ENCODE measurements at regions not wholly inside any gene's neighbourhood (a gene's known extent, or its start where the extent isn't known, plus 50 kb on each side); places are given as distances from the start of the nearest gene placed in this dataset.

- TF ChIP-seq, protein P1, sequence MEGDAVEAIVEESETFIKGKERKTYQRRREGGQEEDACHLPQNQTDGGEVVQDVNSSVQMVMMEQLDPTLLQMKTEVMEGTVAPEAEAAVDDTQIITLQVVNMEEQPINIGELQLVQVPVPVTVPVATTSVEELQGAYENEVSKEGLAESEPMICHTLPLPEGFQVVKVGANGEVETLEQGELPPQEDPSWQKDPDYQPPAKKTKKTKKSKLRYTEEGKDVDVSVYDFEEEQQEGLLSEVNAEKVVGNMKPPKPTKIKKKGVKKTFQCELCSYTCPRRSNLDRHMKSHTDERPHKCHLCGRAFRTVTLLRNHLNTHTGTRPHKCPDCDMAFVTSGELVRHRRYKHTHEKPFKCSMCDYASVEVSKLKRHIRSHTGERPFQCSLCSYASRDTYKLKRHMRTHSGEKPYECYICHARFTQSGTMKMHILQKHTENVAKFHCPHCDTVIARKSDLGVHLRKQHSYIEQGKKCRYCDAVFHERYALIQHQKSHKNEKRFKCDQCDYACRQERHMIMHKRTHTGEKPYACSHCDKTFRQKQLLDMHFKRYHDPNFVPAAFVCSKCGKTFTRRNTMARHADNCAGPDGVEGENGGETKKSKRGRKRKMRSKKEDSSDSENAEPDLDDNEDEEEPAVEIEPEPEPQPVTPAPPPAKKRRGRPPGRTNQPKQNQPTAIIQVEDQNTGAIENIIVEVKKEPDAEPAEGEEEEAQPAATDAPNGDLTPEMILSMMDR (IDR thresholded peaks at IDR 0.05) = no peak
- TF ChIP-seq POLR2A (IDR thresholded peaks at IDR 0.05) = no peak
Measured at GRCh38 chr5:173475780-173476179, 140.7 kb downstream of the BOD1 start.

Data from adrenal gland (tissue), 5 donors.